ENCODE measurements at regions not wholly inside any gene's neighbourhood (a gene's known extent, or its start where the extent isn't known, plus 50 kb on each side); places are given as distances from the start of the nearest gene placed in this dataset.

GRCh38 chr1:95730986-95731385 lies 497.0 kb downstream of the RWDD3 start:
- TF ChIP-seq CTCF (IDR thresholded peaks at IDR 0.05) (no peak), POLR2A (IDR thresholded peaks at IDR 0.05) (no peak)
